Panc1 (cell line): ENCODE measurements at regions not wholly inside any gene's neighbourhood (a gene's known extent, or its start where the extent isn't known, plus 50 kb on each side); places are given as distances from the start of the nearest gene placed in this dataset.

Source experiments
- ATAC-seq: fragments of 200-7000 bp; cut with Tn5 transposase; 2 replicates; pipeline ENCODE4 v1.9.1; 2020; ENCODE audit warnings: mild to moderate bottlenecking, moderate library complexity
- BruUV-seq: library from RNA; stranded (reverse); fragments of 400-500 nt; replicated peaks from 2 replicates; lab custom pipeline; 2021; lab: Mats Ljungman, UMichigan
- CTCF ChIA-PET: fragments of 300-600 bp; sonication (Branson Sonifier 250); formaldehyde crosslinking; loops from one replicate; lab custom pipeline; 2022; ENCODE audit warnings: antibody characterized with exemption; lab: Charles Lee
- POLR2A ChIA-PET: fragments of 300-600 bp; sonication (Branson Sonifier 250); formaldehyde crosslinking; loops from one replicate; lab custom pipeline; 2022; ENCODE audit warnings: antibody characterized with exemption; lab: Charles Lee
- DNase-seq: peaks from one replicate; pipeline ENCODE4 v3.0.0-alpha.2; 2010; ENCODE audit warnings: low read depth, low spot score
- H3K27ac ChIP-seq: 2 replicates; pipeline ENCODE4 v1.5.1; 2011; ENCODE audit warnings: mild to moderate bottlenecking, low read length, inconsistent platforms
- H3K27me3 ChIP-seq: fragments of 200-500 bp; sonication (Bioruptor generic); 2 replicates; pipeline ENCODE4 v1.6.0; 2014; ENCODE audit warnings: low read length, inconsistent platforms; ENCODE audit not compliant: control insufficient read depth, insufficient read depth
- H3K36me3 ChIP-seq: fragments of 200-500 bp; sonication (Bioruptor generic); 2 replicates; pipeline ENCODE4 v1.5.1; 2014; ENCODE audit warnings: inconsistent platforms, mild to moderate bottlenecking, low read length, moderate library complexity; ENCODE audit not compliant: control insufficient read depth, insufficient read depth
- H3K4me1 ChIP-seq: 2 replicates; pipeline ENCODE4 v1.5.1; 2011; ENCODE audit warnings: inconsistent platforms, mild to moderate bottlenecking, low read length, moderate library complexity; ENCODE audit not compliant: control insufficient read depth, insufficient read depth
- H3K4me3 ChIP-seq, 2 experiments: 2 replicates each; pipeline ENCODE4 v1.5.1; 2011 to 2012; ENCODE audit warnings: low read depth in 2 of 2, low read length in 2 of 2, mild to moderate bottlenecking in 2 of 2, inconsistent platforms in 1 of 2, moderate library complexity in 1 of 2
- H3K9me3 ChIP-seq: fragments of 200-500 bp; sonication (Bioruptor generic); 2 replicates; pipeline ENCODE4 v1.5.1; 2014; ENCODE audit warnings: low read depth, mild to moderate bottlenecking, inconsistent platforms, low read length, moderate library complexity; ENCODE audit not compliant: control insufficient read depth, insufficient read depth
- POLR2AphosphoS5 ChIP-seq: IDR thresholded peaks from 2 replicates; pipeline ENCODE4 v1.6.1; 2012; ENCODE audit warnings: mild to moderate bottlenecking, low read depth, low read length, moderate library complexity
- SIN3A ChIP-seq: IDR thresholded peaks from 2 replicates; pipeline ENCODE4 v1.6.1; 2012; ENCODE audit warnings: low read depth, mild to moderate bottlenecking, low read length, moderate library complexity, borderline replicate concordance; ENCODE audit not compliant: insufficient read depth
- TCF7L2 ChIP-seq: IDR thresholded peaks from 2 replicates; pipeline ENCODE4 v1.6.1; 2011; ENCODE audit warnings: mild to moderate bottlenecking, low read depth, low read length, inconsistent platforms
- in situ Hi-C: cut with HindIII; loops from 2 replicates; pipeline ENCODE4 v1.10.0; 2016; ENCODE audit warnings: low sequenced_read_pairs, low pct_unique_long_range_greater_than_20kb
- intact Hi-C: fragments of 100-400 bp; cut with micrococcal nuclease; formaldehyde crosslinking; loops from one replicate; pipeline ENCODE4 v1.10.0; 2022; ENCODE audit not compliant: unreplicated experiment
- TF ChIP-seq, protein P1 (sequence below): fragments of 450-650 bp; IDR thresholded peaks from 2 replicates; pipeline ENCODE4 v1.5.1; 2017; ENCODE audit warnings: mild to moderate bottlenecking
- TF ChIP-seq, protein P2 (sequence below), 2 experiments: IDR thresholded peaks; 2 replicates each; pipeline ENCODE4 v1.6.1; 2011 to 2012; ENCODE audit warnings: low read depth in 2 of 2, control low read depth in 1 of 2, low read length in 1 of 2, mild to moderate bottlenecking in 1 of 2, moderate library complexity in 1 of 2; ENCODE audit not compliant: insufficient read depth in 1 of 2

DNA sequence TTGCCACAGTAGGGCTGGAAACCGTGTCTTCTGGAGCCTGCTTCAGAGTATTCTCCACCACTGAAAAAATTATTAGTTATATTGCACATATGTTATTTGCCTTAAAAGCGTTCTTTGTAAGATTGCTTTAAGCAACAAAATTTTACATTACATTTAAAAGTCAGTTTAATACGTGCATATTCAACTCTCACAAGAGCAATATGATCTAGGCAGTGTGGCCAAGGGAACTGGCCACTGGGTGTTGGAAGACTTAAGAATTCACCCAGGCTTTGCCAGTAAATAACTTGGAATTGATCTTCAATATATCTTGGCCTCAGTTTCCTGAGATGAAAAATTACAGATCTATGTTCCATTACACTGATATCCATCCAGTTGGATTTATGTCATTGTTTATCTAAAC, 694.4 kb downstream of the EFNA5 start:
- no peak overlapping the region for H3K4me3 ChIP-seq
- H3K4me1 ChIP-seq = no peaks in the 10 kb centered on the region
- no peak overlapping the region for H3K27ac ChIP-seq
- H3K27me3 ChIP-seq = no peaks in the 10 kb centered on the region
- TF ChIP-seq, protein P1, sequence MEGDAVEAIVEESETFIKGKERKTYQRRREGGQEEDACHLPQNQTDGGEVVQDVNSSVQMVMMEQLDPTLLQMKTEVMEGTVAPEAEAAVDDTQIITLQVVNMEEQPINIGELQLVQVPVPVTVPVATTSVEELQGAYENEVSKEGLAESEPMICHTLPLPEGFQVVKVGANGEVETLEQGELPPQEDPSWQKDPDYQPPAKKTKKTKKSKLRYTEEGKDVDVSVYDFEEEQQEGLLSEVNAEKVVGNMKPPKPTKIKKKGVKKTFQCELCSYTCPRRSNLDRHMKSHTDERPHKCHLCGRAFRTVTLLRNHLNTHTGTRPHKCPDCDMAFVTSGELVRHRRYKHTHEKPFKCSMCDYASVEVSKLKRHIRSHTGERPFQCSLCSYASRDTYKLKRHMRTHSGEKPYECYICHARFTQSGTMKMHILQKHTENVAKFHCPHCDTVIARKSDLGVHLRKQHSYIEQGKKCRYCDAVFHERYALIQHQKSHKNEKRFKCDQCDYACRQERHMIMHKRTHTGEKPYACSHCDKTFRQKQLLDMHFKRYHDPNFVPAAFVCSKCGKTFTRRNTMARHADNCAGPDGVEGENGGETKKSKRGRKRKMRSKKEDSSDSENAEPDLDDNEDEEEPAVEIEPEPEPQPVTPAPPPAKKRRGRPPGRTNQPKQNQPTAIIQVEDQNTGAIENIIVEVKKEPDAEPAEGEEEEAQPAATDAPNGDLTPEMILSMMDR = no peak
- TF ChIP-seq, protein P2, sequence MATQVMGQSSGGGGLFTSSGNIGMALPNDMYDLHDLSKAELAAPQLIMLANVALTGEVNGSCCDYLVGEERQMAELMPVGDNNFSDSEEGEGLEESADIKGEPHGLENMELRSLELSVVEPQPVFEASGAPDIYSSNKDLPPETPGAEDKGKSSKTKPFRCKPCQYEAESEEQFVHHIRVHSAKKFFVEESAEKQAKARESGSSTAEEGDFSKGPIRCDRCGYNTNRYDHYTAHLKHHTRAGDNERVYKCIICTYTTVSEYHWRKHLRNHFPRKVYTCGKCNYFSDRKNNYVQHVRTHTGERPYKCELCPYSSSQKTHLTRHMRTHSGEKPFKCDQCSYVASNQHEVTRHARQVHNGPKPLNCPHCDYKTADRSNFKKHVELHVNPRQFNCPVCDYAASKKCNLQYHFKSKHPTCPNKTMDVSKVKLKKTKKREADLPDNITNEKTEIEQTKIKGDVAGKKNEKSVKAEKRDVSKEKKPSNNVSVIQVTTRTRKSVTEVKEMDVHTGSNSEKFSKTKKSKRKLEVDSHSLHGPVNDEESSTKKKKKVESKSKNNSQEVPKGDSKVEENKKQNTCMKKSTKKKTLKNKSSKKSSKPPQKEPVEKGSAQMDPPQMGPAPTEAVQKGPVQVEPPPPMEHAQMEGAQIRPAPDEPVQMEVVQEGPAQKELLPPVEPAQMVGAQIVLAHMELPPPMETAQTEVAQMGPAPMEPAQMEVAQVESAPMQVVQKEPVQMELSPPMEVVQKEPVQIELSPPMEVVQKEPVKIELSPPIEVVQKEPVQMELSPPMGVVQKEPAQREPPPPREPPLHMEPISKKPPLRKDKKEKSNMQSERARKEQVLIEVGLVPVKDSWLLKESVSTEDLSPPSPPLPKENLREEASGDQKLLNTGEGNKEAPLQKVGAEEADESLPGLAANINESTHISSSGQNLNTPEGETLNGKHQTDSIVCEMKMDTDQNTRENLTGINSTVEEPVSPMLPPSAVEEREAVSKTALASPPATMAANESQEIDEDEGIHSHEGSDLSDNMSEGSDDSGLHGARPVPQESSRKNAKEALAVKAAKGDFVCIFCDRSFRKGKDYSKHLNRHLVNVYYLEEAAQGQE (IDR thresholded peaks at IDR 0.05; ENCODE audit: insufficient read depth in 1 of 2, low read depth in 2 of 2, low read length in 1 of 2) = no peak
- TF ChIP-seq POLR2AphosphoS5 (no peak), TCF7L2 (no peak), SIN3A (no peak)
- ChIA-PET POLR2A (no interaction called here), CTCF (no interaction called here)
- DNase-seq = no peak
- intact Hi-C loops (no loop called here), in situ Hi-C loops (no loop called here)
- ATAC-seq = no peak
- H3K9me3 ChIP-seq = no peaks in the 10 kb centered on the region
- no TSS peak for BruUV-seq
- H3K36me3 ChIP-seq = no peaks in the 10 kb centered on the region

DNA sequence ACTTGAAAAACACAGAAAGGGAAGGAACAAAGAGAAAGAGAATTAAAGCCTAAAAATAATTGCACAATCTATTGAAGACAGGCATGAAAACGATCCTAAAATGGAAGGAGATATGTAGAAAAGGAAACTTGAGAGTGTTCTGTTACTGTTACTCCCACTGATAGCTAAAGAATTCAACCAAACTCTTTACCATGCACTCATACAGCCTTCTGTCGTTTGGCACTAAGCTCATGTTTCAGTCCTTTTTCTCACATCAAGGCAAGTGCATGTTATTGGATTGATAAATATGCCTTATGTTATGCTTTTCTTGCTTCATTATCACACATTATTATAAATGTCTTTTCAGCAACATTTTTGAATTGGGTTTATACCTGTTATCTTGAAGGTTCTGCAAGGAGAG, 696.5 kb downstream of the EFNA5 start:
- DNase-seq (no peak), ATAC-seq (no peak)
- ChIA-PET POLR2A (no interaction called here), CTCF (no interaction called here)
- H3K4me1 ChIP-seq = no peaks in the 10 kb centered on the region
- H3K9me3 ChIP-seq = no peaks in the 10 kb centered on the region
- TF ChIP-seq SIN3A = no peak
- TF ChIP-seq, protein P1 = no peak
- no peak for TF ChIP-seq TCF7L2
- no peak for TF ChIP-seq POLR2AphosphoS5
- TF ChIP-seq, protein P2 (IDR thresholded peaks at IDR 0.05; ENCODE audit: insufficient read depth in 1 of 2, low read depth in 2 of 2, low read length in 1 of 2) = no peak
- in situ Hi-C loops = no loop called here
- no peak overlapping the region for H3K4me3 ChIP-seq
- intact Hi-C loops = no loop called here
- BruUV-seq = no TSS peak
- no peaks in the 10 kb centered on the region for H3K27me3 ChIP-seq
- H3K27ac ChIP-seq = no peak overlapping the region
- H3K36me3 ChIP-seq = no peaks in the 10 kb centered on the region
